Neural crest cell (in vitro differentiated cells): ENCODE measurements at regions not wholly inside any gene's neighbourhood (a gene's known extent, or its start where the extent isn't known, plus 50 kb on each side); places are given as distances from the start of the nearest gene placed in this dataset.
"Not testable (repeated sequence)": the region's sequence is repeated elsewhere in the genome, so short reads cannot be mapped to it uniquely, and the experiment has no call there.

Source experiments
- DNase-seq: peaks from one replicate; pipeline ENCODE4 v3.0.0; 2021; ENCODE audit warnings: low read depth, mixed read lengths, low spot score
- H3K27ac Mint-ChIP-seq: one replicate; pipeline ENCODE4 v1.8.0; 2021; ENCODE audit warnings: mild to moderate bottlenecking, mixed read lengths; ENCODE audit not compliant: unreplicated experiment
- H3K27me3 Mint-ChIP-seq: 2 replicates; pipeline ENCODE4 v1.8.0; 2021; ENCODE audit warnings: low read depth, mild to moderate bottlenecking, mixed read lengths
- H3K36me3 Mint-ChIP-seq: 2 replicates; pipeline ENCODE4 v1.8.0; 2021; ENCODE audit warnings: low read depth, mild to moderate bottlenecking, mixed read lengths
- H3K4me1 Mint-ChIP-seq: 2 replicates; pipeline ENCODE4 v1.8.0; 2021; ENCODE audit warnings: mixed read lengths
- H3K4me3 Mint-ChIP-seq: one replicate; pipeline ENCODE4 v1.8.0; 2021; ENCODE audit warnings: mild to moderate bottlenecking, mixed read lengths
- H3K9me3 Mint-ChIP-seq: 2 replicates; pipeline ENCODE4 v1.8.0; 2021; ENCODE audit warnings: mixed read lengths
- TF ChIP-seq, protein P1 (sequence below): fragments of 200-600 bp; sonication (generic); conservative IDR thresholded peaks from 2 replicates; pipeline ENCODE4 v1.5.0; 2021; ENCODE audit warnings: antibody characterized with exemption, mild to moderate bottlenecking

DNA sequence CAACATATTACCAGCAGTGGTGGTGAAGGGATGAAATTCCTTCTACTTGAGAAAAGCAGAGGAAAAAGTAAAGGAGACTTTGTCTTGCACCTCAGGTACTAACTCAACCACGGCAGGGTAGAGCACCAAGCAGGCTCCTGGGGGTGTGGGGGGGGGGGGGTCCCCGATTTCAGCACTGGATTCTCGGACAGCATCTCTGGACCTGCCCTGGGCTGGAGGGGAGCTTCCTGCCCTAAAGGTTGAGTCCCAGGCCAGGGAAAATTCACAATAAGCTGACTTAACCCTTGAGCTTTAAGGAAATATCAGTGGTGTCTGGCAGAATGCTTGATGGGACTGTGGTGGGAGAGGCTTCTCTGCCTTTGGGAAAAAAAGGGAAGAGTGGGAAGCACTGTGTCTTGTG, 233.2 kb upstream of the CXADR start:
- TF ChIP-seq, protein P1, sequence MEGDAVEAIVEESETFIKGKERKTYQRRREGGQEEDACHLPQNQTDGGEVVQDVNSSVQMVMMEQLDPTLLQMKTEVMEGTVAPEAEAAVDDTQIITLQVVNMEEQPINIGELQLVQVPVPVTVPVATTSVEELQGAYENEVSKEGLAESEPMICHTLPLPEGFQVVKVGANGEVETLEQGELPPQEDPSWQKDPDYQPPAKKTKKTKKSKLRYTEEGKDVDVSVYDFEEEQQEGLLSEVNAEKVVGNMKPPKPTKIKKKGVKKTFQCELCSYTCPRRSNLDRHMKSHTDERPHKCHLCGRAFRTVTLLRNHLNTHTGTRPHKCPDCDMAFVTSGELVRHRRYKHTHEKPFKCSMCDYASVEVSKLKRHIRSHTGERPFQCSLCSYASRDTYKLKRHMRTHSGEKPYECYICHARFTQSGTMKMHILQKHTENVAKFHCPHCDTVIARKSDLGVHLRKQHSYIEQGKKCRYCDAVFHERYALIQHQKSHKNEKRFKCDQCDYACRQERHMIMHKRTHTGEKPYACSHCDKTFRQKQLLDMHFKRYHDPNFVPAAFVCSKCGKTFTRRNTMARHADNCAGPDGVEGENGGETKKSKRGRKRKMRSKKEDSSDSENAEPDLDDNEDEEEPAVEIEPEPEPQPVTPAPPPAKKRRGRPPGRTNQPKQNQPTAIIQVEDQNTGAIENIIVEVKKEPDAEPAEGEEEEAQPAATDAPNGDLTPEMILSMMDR = no peak
- Mint-ChIP-seq H3K27me3 (no peaks in the 10 kb centered on the region), H3K36me3 (peaks cover 3% of the 10 kb centered on the region), H3K4me1 (no peaks in the 10 kb centered on the region), H3K9me3 (peaks cover 14% of the 10 kb centered on the region), H3K27ac (no peak overlapping the region), H3K4me3 (no peak overlapping the region)
- no peak for DNase-seq

DNA sequence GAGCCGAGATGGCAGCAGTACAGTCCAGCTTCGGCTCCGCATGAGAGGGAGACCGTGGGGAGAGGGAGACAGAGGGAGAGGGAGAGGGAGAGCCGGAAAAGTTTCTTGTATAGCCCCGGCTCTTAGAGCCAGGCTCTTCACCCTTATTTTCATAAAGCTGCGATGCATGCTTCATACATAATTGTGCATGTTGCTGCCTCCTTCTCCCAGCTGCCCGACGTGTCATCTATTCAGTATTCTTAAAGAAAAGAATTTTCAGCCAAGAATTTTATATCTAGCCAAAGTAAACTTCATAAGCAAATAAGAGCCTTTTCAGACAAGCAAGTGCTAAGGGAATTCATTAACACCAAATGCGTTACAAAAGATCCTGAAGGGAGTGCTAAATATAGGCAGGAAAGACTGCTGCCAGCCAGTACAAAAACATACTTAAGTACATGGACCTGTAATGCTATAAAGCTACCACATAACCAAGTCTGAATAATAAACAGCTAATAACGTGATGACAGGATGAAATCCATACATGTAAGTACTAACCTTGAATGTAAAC, 219.8 kb upstream of the CXADR start:
- not testable (repeated sequence) for H3K36me3 Mint-ChIP-seq, H3K9me3 Mint-ChIP-seq, DNase-seq, H3K27me3 Mint-ChIP-seq, H3K27ac Mint-ChIP-seq, H3K4me1 Mint-ChIP-seq, H3K4me3 Mint-ChIP-seq

DNA sequence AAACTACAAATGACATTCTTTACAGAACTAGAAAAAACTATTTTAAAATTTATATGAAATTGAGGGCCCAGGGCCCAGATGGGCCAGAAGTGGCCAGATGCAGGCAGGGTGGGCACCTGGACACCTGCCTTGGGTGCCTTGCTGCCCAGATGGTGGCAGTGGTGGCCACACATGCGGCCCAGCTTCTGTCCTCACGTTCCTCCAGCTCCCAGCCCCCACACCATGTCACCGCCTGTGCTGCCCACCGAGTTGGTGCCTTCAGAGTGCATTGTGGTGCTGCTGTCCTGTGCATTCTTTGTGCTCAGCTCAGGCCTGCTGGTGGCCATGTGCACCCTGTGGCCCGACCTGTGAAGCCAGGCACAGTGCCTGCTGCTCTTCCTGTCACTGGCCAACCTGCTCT, 216.8 kb upstream of the CXADR start:
- no peaks in the 10 kb centered on the region for H3K27me3 Mint-ChIP-seq
- no peaks in the 10 kb centered on the region for H3K4me1 Mint-ChIP-seq
- no peak overlapping the region for H3K27ac Mint-ChIP-seq
- no peak overlapping the region for H3K4me3 Mint-ChIP-seq
- H3K9me3 Mint-ChIP-seq = peaks cover 6% of the 10 kb centered on the region
- H3K36me3 Mint-ChIP-seq = peaks cover 6% of the 10 kb centered on the region
- no peak for DNase-seq
- TF ChIP-seq, protein P1 = no peak

DNA sequence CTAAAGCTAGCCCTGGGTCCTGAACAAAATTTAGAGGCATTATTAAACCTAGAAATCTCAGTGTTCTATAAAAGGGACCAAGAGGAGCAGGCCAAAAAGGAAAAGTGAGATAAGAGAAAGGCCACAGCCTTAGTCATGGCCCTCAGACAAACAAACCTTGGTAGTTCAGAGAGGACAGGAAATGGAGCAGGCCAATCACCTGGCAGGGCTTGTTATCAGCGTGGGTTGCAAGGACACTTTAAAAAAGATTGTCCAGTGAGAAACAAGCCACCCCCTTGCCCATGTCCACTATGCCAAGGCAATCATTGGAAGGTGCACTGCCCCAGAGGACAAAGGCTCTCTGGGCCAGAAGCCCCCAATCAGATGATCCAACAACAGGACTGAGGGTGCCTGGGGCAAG, 213.3 kb upstream of the CXADR start:
- H3K9me3 Mint-ChIP-seq, H3K4me1 Mint-ChIP-seq, H3K27ac Mint-ChIP-seq: not testable (repeated sequence)

DNA sequence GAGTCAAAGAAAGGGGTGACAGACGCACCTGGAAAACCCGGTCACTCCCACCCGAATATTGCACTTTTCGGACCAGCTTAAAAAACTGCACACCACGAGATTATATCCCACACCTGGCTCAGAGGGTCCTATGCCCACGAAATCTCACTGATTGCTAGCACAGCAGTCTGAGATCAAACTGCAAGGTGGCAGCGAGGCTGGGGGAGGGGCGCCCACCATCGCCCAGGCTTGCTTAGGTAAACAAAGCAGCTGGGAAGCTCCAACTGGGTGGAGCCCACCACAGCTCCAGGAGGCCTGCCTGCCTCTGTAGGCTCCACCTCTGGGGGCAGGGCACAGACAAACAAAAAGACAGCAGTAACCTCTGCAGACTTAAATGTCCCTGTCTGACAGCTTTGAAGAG, 185.1 kb upstream of the CXADR start:
- H3K4me3 Mint-ChIP-seq, H3K27me3 Mint-ChIP-seq, H3K27ac Mint-ChIP-seq, H3K36me3 Mint-ChIP-seq, DNase-seq, H3K9me3 Mint-ChIP-seq, H3K4me1 Mint-ChIP-seq: not testable (repeated sequence)

More for the DNA sequence above, 213.3 kb upstream of the CXADR start:
- H3K36me3 Mint-ChIP-seq, DNase-seq, H3K4me3 Mint-ChIP-seq, H3K27me3 Mint-ChIP-seq: not testable (repeated sequence)

DNA sequence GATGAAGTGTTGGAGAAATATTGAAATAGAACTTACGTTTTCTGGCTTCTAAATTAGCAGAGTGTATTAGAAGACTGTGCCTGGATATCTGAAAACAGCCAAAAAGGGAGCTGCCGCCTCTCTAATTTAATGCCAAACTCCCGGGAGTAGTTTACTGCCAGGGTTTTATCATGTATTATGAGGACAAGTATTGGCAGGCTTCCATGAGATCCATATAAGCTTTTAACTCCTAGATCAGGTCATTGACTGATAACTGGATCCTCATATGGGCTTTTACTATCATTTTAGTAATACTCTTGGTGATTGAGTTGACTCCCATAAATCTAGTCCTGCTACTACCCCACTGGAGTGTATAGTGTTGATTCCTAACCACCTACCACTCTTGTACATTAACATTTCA, 178.4 kb upstream of the CXADR start:
- Mint-ChIP-seq H3K27me3 (no peaks in the 10 kb centered on the region), H3K4me1 (no peaks in the 10 kb centered on the region)

DNA sequence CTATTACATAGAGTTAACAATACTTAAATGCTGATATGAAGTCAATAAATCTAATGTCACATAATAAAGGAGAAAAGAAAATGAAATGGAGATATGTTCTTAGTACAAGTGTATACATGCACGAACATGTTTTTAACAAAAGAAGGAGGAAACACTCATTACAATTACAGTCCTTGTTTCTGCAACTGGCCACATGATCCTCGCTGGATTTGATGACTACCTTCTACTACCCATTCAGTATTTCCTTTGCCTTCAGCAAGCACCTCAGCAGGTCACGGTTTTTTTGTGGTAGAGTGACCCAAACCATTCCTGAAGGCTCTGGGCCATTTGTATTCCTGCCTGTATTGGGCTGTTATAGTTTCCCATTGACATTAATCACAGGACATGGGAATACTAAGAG, 172.8 kb upstream of the CXADR start:
- Mint-ChIP-seq H3K4me3 (no peak overlapping the region), H3K4me1 (no peaks in the 10 kb centered on the region), H3K27me3 (no peaks in the 10 kb centered on the region), H3K36me3 (no peaks in the 10 kb centered on the region), H3K9me3 (peaks cover 9% of the 10 kb centered on the region), H3K27ac (no peak overlapping the region)
- TF ChIP-seq, protein P1 = no peak
- DNase-seq = no peak

More for the DNA sequence above, 178.4 kb upstream of the CXADR start:
- H3K27ac Mint-ChIP-seq = no peak overlapping the region
- no peaks in the 10 kb centered on the region for H3K36me3 Mint-ChIP-seq
- no peak for DNase-seq
- no peak overlapping the region for H3K4me3 Mint-ChIP-seq
- no peaks in the 10 kb centered on the region for H3K9me3 Mint-ChIP-seq
- TF ChIP-seq, protein P1 = no peak
